GM19438 (cell line): ENCODE measurements at regions not wholly inside any gene's neighbourhood (a gene's known extent, or its start where the extent isn't known, plus 50 kb on each side); places are given as distances from the start of the nearest gene placed in this dataset.
"Not testable (repeated sequence)": the region's sequence is repeated elsewhere in the genome, so short reads cannot be mapped to it uniquely, and the experiment has no call there.

Experiments
- ATAC-seq: cut with Tn5 transposase; IDR thresholded peaks from one replicate; pipeline ENCODE4 v1.9.1; 2021; ENCODE audit warnings: low read depth; ENCODE audit not compliant: unreplicated experiment

DNA sequence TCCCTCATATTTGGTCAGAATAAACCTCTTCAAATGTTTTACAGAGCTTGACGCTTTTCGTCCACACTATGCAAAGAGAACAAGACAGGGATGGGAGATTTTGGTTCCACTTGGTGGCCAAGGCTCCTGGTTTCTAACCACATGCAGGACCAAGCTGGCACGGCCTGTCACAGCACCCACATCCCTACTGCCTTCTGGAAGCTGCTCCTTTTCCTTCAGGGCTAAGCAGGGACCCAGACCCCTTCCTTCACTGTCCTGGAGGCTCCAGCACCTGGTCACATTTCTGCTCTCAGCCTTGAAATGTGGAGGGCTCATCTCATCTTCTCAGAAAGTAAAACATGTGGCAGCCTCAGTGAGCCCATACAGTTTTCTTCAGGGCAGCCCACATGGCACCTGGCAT lies 50.4 kb upstream of the ARHGEF7 start:
- ATAC-seq = no peak

DNA sequence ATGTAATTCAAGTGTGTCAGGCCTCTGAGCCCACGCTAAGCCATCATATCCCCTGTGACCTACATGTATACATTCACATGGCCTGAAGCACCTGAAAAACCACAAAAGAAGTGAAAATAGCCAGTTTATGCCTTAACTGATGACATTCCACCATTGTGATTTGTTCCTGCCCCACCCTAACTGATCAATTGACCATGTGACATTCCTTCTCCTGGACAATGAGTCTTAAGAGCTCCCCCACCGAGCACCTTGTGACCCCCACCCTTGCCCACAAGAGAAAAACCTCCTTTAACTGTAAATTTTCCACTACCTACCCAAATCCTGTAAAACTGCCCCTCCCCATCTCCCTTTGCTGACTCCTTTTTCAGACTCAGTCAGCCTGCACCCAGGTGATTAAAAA lies 52.1 kb upstream of the ARHGEF7 start:
- ATAC-seq = no peak

DNA sequence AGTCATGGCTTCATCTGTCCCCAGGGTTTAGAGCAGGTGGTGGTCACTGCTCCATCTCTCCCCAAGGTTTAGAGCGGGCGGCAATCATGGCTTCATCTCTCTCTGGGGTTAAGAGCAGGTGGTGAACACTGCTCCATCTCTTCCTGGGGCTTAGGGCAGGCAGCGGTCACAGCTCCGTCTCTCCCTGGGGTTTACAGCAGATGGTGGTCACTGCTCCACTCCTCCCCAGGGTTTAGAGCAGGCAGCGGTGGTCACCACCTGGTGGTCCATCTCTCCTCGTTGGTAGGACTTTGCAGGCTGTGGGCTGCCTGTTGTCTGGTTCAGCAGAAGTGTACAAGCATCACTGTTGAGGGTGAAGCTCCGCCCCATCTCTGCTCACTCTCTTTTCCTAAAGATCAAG lies 52.8 kb upstream of the ARHGEF7 start:
- no peak for ATAC-seq

DNA sequence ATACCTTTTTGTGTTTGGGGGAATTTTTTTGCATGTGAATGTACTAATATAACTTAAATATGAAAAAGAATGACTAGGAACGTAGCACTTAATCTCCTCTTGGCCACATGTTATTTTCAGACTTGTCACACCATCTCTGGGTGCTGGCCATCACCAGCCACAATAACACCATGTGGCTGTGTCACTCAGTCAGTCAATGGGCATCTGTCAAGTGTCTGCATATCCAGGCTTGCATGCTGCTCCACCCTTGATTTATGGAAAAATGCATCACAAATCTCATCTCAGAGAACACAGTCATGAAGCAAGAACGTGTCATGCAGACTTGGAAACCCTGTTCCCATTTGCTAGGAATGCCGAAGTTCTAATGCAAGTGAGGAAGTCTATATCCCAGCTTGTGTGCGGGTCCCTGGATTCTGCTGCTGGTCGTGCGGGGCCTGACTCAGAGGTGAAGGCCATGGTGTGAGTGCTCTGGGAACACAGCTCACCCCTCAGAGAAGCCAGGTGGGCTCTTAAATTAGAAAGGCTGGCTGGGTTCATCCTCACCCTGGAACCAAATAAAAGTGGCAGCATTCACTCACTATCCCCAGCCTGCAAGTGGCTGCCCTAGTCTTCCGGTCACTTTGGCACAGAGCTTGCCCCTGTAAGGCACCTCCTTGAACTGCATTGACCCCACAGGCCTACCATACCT lies 53.6 kb upstream of the ARHGEF7 start:
- ATAC-seq = no peak

DNA sequence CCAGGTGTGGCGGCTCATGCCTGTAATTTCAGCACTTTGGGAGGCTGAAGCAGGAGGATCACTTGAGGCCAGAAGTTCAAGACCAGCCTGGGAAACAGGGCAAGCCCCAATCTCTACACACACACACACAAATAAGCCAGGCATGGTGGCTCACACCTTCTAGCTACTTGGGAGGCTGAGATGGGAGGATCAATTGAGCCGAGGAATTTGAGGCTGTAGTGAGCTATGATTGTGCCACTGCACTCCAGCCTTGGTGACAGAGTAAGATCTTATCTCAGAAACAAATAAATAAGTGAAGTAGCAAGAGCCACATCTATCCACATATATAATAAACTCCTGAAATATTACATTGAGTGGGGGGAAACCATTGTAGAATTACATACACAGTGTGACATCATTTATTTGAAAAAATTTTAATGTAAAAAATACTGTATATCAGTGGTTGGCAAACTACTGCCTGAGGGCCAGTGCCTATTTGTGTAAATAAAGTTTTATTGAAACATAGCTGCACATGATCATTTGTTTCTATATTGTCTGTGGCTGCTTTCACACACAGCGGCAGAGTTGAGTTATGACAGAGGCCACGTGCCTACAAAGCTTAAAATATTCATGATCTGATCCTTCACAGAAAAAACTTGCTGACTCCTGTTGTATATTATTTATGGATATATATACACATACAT lies 54.7 kb upstream of the ARHGEF7 start:
- no peak for ATAC-seq

DNA sequence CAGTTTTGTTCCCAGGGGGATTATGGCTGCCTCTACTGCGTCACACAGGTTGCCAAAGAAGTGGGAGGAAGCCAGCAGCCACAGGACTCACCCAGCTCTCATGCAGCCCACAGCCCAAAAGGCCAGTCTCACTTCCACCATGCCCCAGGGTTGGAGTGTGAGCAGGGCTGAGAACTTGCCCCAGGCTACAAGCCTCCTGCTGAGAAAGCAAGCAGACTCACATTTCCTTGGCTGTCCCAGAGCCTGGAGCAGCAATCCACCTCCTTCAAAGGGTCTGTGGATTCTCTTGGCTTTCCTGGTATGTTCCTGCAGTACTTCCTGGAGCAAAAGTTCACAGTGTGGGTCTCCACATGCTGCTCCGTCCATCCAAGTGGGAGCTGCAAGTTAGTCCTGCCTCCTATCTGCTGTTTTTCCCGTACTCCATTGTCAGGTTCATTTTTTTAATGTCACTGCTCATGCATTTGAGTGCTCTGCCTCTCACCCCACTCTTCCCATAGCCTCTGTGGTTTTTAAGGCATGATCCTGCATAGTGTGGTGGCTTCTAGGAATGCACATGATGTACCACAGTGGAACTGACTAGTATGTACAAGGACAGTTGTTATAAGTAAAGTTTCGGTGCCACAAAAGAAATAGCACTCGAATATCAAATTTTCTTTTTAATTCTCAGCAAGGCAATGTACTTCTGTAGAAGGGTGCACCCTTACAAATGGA lies 56.2 kb upstream of the ARHGEF7 start:
- no peak for ATAC-seq

DNA sequence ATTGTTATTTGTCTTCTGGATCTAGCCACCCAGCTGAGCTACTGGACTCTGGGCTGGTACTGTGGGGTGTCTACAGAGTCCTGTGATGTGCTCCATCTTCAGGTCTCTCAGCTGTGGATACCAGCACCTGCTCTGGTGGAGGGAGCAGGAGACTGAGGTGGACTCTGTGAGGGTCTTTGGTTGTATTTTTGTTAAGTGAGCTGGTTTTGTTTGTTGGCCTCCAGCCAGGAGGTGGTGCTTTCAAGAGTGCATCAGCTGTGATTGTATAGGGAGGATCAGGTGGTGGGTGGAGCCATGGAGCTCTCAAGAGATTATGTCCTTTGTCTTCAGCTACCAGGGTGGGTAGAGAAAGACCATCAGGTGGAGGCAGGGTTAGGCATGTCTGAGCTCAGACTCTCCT lies 56.8 kb upstream of the ARHGEF7 start:
- not testable (repeated sequence) for ATAC-seq

DNA sequence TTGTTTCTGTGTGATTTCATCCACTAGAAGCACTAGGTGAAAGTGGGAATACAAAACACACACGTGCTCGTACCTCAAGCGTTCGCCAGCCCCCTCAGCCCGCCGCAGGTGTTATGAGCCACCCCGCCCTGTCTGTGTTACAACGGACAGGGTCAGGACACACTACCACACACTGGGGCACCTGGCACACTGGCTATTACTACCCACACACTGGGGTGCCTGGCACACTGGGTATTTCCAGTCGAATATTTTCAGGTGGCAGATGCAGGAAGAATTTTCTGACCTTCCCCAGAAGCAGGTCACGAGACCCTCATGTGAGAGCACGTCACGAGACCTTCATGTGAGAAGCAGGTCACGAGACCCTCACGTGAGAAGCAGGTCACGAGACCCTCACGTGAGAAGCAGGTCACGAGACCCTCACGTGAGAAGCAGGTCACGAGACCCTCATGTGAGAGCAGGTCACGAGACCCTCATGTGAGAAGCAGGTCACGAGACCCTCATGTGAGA lies 63.3 kb upstream of the ARHGEF7 start:
- not testable (repeated sequence) for ATAC-seq

DNA sequence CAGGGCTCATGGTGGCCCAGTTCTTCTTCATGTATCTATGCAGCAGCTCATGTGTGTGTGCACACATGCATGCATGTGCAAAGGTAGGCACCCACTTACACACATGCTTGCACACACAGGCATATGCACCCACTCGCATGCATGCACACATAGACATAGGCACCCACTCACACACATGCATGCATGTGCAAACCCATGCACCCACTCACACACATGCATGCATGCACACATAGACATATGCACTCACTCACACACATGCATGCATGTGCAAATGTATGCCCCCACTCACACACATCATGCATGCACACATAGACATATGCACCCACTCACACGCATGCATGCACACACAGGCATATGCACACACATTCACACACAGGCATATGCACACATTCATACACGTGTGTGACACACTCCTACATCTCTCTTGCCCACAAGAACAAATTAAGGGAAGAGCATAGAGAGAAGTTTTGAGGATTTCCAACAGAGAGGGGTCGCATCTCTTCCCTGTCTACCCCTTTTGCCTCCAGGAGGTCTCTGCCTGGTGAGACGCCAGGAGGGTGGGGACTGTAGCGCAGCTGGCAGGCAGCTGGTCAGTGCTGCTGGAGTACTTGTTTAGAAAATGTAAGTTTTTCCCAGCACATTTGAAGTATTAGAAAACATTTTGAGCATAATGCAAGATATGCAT lies 63.9 kb upstream of the ARHGEF7 start:
- no peak for ATAC-seq

DNA sequence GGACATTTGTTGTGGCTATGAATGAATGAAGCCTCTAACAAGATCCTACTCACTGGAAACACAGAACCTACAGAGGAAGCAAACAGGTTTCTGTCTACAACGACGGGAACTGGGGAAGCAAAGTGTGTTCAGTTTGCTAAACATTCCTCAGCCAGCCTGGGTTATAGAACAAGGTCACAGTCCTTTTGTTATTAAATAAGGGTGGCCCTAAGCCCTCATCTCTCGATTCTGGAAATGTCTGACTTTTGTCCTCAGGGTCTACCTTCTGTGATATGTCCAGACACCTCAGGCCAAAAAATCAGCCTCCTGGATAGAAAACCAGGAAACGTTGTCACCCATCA lies 64.6 kb upstream of the ARHGEF7 start:
- ATAC-seq = no peak

DNA sequence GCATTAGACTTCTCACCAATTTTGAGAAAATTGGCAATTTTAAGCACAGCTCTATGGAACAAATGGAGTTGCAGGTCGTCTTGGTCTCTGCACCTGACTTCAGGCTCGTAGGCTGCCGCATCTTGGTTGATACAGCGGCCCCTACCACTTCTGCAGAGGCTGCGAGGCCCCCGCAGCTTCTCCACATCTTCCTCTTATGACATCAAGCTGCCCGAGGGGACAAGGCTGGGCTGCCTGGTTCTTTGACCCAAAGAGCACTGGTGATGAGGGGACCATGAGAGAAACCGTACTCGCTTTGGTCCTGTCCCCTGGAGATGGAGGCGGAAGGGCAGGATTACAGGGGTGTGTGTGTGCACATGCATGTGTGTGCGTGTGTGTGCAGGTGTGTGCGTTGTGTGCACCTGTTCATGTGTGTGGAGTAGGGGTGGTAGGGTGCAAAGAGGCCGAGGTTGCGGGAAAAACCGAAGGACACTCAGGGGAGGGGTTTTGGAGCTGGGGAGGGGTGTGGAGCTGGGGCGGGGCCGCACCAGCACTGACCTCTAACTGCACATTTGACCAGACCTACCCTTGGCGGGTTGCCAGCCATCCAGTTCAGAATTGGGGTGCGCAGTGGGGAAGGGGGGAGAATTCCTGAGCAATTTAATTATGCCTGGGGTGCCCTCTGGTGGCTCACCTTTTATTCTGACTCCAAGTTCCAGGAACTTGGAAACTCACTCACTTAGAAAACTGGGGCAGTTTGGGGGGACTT lies 65.1 kb upstream of the ARHGEF7 start:
- no peak for ATAC-seq

DNA sequence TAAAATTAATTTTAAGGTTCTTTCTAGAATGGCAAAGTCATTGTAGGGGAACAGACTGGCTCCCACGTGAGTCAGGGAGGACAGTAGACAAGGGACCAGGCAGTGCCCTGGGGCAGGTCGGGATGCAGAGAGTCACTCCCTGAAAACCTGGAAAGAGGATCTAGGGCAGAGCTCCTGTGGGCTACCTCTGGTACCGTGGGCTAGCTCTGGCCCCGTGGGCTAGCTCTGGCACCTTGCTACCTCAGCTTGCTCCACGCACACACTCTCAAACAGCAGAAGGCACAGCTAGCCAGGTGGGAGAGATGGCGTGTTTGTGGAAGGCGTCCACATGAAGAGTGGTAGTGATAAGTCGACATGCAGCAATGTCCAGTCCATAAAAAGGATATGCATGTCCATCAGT lies 66.7 kb upstream of the ARHGEF7 start:
- ATAC-seq = no peak

DNA sequence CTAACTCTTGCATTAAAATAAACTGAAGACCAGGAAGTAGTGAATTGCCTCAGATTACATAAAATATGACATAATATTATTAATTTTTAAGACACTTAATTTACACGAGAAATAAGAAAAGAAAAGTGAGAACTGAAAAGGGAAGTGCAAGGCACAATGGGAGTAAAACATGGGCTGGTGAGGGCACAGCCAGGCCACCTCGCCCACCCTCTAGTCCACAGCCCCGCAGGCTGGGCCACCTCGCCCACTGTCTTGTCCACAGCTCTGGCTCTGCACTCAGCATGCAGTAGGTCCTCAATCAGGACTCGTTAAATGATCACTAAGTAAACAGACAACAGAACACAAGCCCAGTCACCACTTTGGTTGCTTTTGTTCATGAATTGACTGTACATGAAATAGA lies 67.8 kb upstream of the ARHGEF7 start:
- ATAC-seq = no peak

DNA sequence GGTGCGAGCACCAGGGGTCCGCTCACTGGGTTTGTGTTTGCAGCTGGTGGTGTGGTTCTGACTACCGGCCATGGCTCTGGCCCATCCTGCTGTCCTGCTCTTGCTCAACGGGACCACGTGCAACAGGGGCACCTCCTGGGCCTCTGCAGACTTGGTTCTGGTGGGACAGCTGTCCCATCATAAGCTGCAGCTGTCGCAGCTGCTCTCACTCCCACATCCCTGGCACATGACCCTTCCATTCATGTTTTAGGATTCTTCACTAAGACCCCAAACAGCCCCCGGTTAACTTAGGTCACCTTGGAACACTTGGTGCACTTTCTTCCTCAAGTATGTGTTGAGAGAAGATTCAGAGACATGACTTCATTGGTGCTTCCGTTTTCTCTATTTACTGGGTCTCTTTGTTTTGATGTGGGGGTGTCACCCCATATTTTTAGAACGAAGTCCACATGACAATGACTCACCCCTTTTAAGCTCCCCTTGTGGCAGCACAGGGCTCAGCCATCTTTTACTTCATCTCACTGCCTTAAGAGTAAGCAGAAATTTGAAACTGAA lies 68.4 kb upstream of the ARHGEF7 start:
- ATAC-seq = peak; percentile 67

DNA sequence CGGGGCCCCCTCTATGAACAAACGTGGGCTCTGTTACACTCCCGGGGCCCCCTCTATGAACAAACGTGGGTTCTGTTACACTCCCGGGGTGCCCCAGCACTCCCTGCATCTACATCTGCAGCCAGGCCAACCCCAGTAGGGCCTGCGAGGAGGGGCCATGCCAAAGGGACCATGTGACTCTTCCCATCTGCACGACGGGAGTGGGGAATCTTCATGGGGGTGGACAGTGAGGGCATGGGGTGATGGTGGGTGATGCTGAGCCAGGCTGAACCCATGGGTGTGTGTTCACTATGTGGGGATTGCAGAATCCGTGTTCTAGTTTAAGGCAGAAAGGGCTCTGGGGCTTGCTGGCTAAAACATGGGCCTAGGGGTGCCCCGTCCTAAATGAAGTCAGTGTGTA lies 69.9 kb upstream of the ARHGEF7 start:
- ATAC-seq = no peak

DNA sequence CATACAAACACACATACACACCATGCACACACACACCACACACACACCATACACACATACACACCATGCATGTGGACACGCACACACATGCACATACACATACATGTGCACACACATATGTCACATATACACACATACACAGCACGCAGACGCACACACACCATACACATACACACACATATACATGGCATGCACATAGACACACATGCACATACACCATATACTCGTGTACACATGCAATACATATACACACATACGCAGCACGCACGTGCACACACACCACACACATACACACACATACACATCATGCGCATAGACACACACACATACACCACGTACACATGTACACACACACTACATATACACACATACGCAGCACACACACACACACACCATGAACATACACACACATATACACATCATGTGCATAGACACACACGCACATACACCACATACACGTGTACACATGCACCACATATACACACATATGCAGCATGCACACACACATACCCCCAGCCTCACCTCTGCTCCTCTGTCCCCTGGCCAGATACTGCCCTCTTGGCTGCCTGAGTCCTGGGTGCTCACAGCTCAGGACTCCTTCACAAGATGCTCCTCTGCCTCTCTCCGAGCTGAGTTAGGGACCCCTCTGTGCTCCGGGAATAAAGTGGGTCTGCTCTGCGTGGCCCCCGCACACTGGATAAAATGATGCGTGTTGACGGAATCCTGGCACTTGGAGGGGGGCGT lies 70.9 kb upstream of the ARHGEF7 start:
- no peak for ATAC-seq

DNA sequence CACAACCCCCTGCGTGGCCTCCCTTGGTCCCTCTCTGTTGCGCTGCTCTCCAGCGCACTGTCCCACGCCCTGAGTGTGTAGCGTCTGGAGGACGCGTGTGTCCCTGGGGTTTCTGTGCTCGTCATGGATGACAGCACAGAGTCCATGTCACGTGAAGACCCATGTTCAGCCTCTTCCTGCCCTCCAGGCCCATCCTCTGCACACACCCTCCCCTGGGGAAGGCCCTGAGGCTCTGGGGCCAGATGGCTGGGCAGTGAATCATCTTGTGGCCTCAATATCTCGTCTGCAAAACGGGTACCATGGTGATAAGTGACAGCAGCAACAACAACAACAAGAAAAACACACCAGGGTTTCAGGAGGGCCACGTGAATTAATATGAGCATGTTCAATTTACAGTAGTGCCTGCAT lies 71.5 kb upstream of the ARHGEF7 start:
- no peak for ATAC-seq

DNA sequence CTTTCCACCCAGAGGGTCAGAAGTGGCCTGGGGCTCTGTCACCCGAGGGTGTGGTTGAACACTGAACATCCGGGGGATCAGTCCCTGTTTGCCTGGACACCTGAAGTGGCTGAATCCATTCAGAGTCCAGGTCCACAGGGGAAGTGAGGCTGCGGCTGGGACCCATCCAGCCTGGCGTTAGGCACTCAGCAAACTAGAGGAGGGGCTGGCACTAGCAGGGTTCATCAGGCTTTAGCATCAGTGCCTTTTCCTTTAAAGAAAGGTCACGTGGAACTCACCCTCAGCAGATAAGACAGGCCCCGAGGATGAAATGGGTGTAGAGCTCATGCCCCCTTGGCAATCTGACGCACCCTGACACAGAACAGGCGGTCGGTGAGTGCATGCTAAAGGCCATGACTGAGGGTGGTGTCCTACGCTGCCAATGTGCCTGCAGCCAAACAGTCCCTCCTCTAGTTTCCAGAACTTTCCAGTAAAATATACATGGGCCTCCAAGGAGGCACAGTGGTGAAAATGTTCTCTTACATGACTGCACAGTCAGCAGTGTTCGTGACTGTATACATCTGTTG lies 72.4 kb upstream of the ARHGEF7 start:
- ATAC-seq = no peak

DNA sequence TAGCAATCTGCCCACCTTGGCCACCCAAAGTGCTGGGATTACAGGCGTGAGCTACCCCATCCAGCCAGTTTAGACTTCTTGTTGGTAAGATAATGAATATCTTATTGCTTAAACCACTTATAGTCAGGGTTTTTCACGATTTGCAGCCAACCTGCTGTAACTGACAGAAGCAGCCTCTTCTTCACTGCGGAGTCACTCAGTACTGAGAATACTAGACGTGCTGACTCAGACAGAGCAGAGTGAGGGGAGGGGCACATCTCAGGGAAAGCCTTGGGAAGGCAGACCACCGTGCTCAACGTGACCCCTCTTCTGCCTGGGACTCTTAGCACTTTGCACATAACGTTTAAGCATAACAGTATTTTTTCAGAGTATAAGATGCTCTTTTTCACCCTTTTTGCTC lies 74.3 kb upstream of the ARHGEF7 start:
- no peak for ATAC-seq
